ENCODE measurements at regions not wholly inside any gene's neighbourhood (a gene's known extent, or its start where the extent isn't known, plus 50 kb on each side); places are given as distances from the start of the nearest gene placed in this dataset.

GRCh38 chr2:187011206-187011832, 162.3 kb upstream of the ZSWIM2 start:
- intact Hi-C loops (cut with DNase I), result no loop called here

GRCh38 chr2:187009483-187010239, 160.7 kb upstream of the ZSWIM2 start:
- intact Hi-C loops (cut with DNase I), result no loop called here
- DNase-seq (ENCODE audit: low spot score), result no peak

More at GRCh38 chr2:187011206-187011832, 162.3 kb upstream of the ZSWIM2 start:
- no peak for DNase-seq (ENCODE audit: low spot score)

GRCh38 chr2:187008111-187008510, 159.1 kb upstream of the ZSWIM2 start:
- intact Hi-C loops (cut with DNase I), result no loop called here
- DNase-seq (ENCODE audit: low spot score), result no peak

GRCh38 chr2:187003611-187004010, 154.6 kb upstream of the ZSWIM2 start:
- intact Hi-C loops (cut with DNase I), result no loop called here

GRCh38 chr2:187003038-187003554, 154.1 kb upstream of the ZSWIM2 start:
- intact Hi-C loops (cut with DNase I), result no loop called here
- no peak for DNase-seq (ENCODE audit: low spot score)

More at GRCh38 chr2:187003611-187004010, 154.6 kb upstream of the ZSWIM2 start:
- DNase-seq (ENCODE audit: low spot score), result no peak

- intact Hi-C loops (cut with DNase I), result no loop called here
- DNase-seq (ENCODE audit: low spot score), result no peak
These were observed 153.3 kb upstream of the ZSWIM2 start for GRCh38 chr2:187002242-187002641.

GRCh38 chr2:187001248-187001647, 152.3 kb upstream of the ZSWIM2 start:
- no peak for DNase-seq (ENCODE audit: low spot score)

GRCh38 chr2:186995092-186995491, 146.1 kb upstream of the ZSWIM2 start:
- intact Hi-C loops (cut with DNase I), result no loop called here
- no peak for DNase-seq (ENCODE audit: low spot score)

More at GRCh38 chr2:187001248-187001647, 152.3 kb upstream of the ZSWIM2 start:
- intact Hi-C loops (cut with DNase I), result no loop called here

GRCh38 chr2:186992597-186992996, 143.6 kb upstream of the ZSWIM2 start:
- intact Hi-C loops (cut with DNase I), result no loop called here

GRCh38 chr2:186991766-186992417, 142.9 kb upstream of the ZSWIM2 start:
- DNase-seq (ENCODE audit: low spot score), result no peak
- intact Hi-C loops (cut with DNase I), result no loop called here

More at GRCh38 chr2:186992597-186992996, 143.6 kb upstream of the ZSWIM2 start:
- DNase-seq (ENCODE audit: low spot score), result no peak

- DNase-seq (ENCODE audit: low spot score), result no peak
- intact Hi-C loops (cut with DNase I), result no loop called here
These were observed 136.0 kb upstream of the ZSWIM2 start for GRCh38 chr2:186984966-186985365.

- intact Hi-C loops (cut with DNase I), result no loop called here
- DNase-seq (ENCODE audit: low spot score), result no peak
These were observed 135.5 kb upstream of the ZSWIM2 start for GRCh38 chr2:186984481-186984880.

- no peak for DNase-seq (ENCODE audit: low spot score)
- intact Hi-C loops (cut with DNase I), result no loop called here
These were observed 132.0 kb upstream of the ZSWIM2 start for GRCh38 chr2:186980787-186981550.

GRCh38 chr2:186980117-186980442, 131.1 kb upstream of the ZSWIM2 start:
- intact Hi-C loops (cut with DNase I), result no loop called here
- DNase-seq (ENCODE audit: low spot score), result no peak

- DNase-seq (ENCODE audit: low spot score), result no peak
- intact Hi-C loops (cut with DNase I), result no loop called here
These were observed 130.6 kb upstream of the ZSWIM2 start for GRCh38 chr2:186979439-186980116.

GRCh38 chr2:186977433-186978045, 128.6 kb upstream of the ZSWIM2 start:
- no peak for DNase-seq (ENCODE audit: low spot score)
- intact Hi-C loops (cut with DNase I), result no loop called here

- no peak for DNase-seq (ENCODE audit: low spot score)
- intact Hi-C loops (cut with DNase I), result no loop called here
These were observed 127.4 kb upstream of the ZSWIM2 start for GRCh38 chr2:186976329-186976728.

- no peak for DNase-seq (ENCODE audit: low spot score)
- intact Hi-C loops (cut with DNase I), result no loop called here
These were observed 123.5 kb upstream of the ZSWIM2 start for GRCh38 chr2:186972281-186972970.
